Left colon (tissue), 2 donors: ENCODE measurements at regions not wholly inside any gene's neighbourhood (a gene's known extent, or its start where the extent isn't known, plus 50 kb on each side); places are given as distances from the start of the nearest gene placed in this dataset.
A peak's percentile ranks its signal among the peaks of the same experiment; 100 is the strongest.
"Not testable (repeated sequence)": the region's sequence is repeated elsewhere in the genome, so short reads cannot be mapped to it uniquely, and the experiment has no call there.

Experiments used
- ATAC-seq: fragments of 200-7000 bp; cut with Tn5 transposase; one replicate; pipeline ENCODE4 v1.9.1; 2020; ENCODE audit warnings: mild to moderate bottlenecking, moderate library complexity
- DNase-seq, 2 donors: peaks; one replicate each; pipeline ENCODE4 v3.0.0-alpha.2; 2020
- intact Hi-C, 2 donors: fragments of 100-400 bp; cut with DNase I in 1 of 2; cut with micrococcal nuclease in 1 of 2; formaldehyde crosslinking; loops; one replicate each; pipeline versions ENCODE4 v1.11.2 to v1.14.0; 2022; cut with DNase I, micrococcal nuclease
- donor health status: DM: no; HTN: no; CAD: no.
- donor health status: DM: yes; HTN: yes; CAD: no.

- ATAC-seq (no peak), DNase-seq (no peak)
- intact Hi-C loops, result no loop called here
Measured at GRCh38 chr21:35738347-35738961, 321.9 kb downstream of the SETD4 start.

- intact Hi-C loops, result no loop called here
- ATAC-seq, result no peak
- DNase-seq, result no peak
Measured at GRCh38 chr21:35737899-35738346, 322.4 kb downstream of the SETD4 start.

- DNase-seq (no peak), ATAC-seq (no peak)
- intact Hi-C loops, result no loop called here
Measured at GRCh38 chr21:35737449-35737848, 322.9 kb downstream of the SETD4 start.

- ATAC-seq (peak; percentile 59), DNase-seq (no peak)
- intact Hi-C loops, result no loop called here
Measured at GRCh38 chr21:35732788-35733187, 327.5 kb downstream of the SETD4 start.

GRCh38 chr21:35730325-35730724, 330.0 kb downstream of the SETD4 start:
- no peak for DNase-seq
- intact Hi-C loops, result no loop called here
- no peak for ATAC-seq

- ATAC-seq (no peak), DNase-seq (no peak)
- intact Hi-C loops, result no loop called here
Measured at GRCh38 chr21:35727830-35728229, 332.5 kb downstream of the SETD4 start.

- ATAC-seq (no peak), DNase-seq (no peak)
- intact Hi-C loops, result no loop called here
Measured at GRCh38 chr21:35724156-35724555, 336.2 kb downstream of the SETD4 start.

GRCh38 chr21:35721701-35722100, 338.6 kb downstream of the SETD4 start:
- intact Hi-C loops, result no loop called here
- ATAC-seq (no peak), DNase-seq (no peak)

GRCh38 chr21:35720208-35720731, 340.1 kb downstream of the SETD4 start:
- ATAC-seq, result no peak
- intact Hi-C loops, result no loop called here
- DNase-seq, result no peak

GRCh38 chr21:35719080-35719479, 341.2 kb downstream of the SETD4 start:
- intact Hi-C loops, result no loop called here
- DNase-seq, result no peak
- ATAC-seq, result no peak

GRCh38 chr21:35716876-35717565, 343.3 kb downstream of the SETD4 start:
- DNase-seq (no peak), ATAC-seq (no peak)
- intact Hi-C loops, result no loop called here

GRCh38 chr21:35713914-35714313, 346.4 kb downstream of the SETD4 start:
- DNase-seq (no peak), ATAC-seq (no peak)
- intact Hi-C loops, result no loop called here

- intact Hi-C loops, result no loop called here
- no peak for ATAC-seq
Measured at GRCh38 chr21:35711661-35712060, 348.7 kb downstream of the SETD4 start.

GRCh38 chr21:35711213-35711612, 349.1 kb downstream of the SETD4 start:
- DNase-seq (no peak), ATAC-seq (no peak)
- intact Hi-C loops, result no loop called here

More at GRCh38 chr21:35711661-35712060, 348.7 kb downstream of the SETD4 start:
- no peak for DNase-seq

- intact Hi-C loops, DNase-seq, ATAC-seq: not testable (repeated sequence)
Measured at GRCh38 chr21:35709990-35710389, 350.3 kb downstream of the SETD4 start.

GRCh38 chr21:35705888-35706287, 354.4 kb downstream of the SETD4 start:
- ATAC-seq (no peak), DNase-seq (no peak)
- intact Hi-C loops, result no loop called here

- intact Hi-C loops, result no loop called here
- ATAC-seq (no peak), DNase-seq (no peak)
Measured at GRCh38 chr21:35705237-35705887, 355.0 kb downstream of the SETD4 start.

- no peak for DNase-seq
- intact Hi-C loops, result no loop called here
- no peak for ATAC-seq
Measured at GRCh38 chr21:35703704-35704103, 356.6 kb downstream of the SETD4 start.

GRCh38 chr21:35699361-35699760, 361.0 kb downstream of the SETD4 start:
- intact Hi-C loops, result no loop called here
- DNase-seq, result no peak
- ATAC-seq, result no peak

- intact Hi-C loops, result no loop called here
- ATAC-seq, result no peak
- DNase-seq, result peak; percentile 43 to 65
Measured at GRCh38 chr21:35697321-35697808, 363.0 kb downstream of the SETD4 start.
